ENCODE measurements at regions not wholly inside any gene's neighbourhood (a gene's known extent, or its start where the extent isn't known, plus 50 kb on each side); places are given as distances from the start of the nearest gene placed in this dataset.
"Not testable (repeated sequence)": the region's sequence is repeated elsewhere in the genome, so short reads cannot be mapped to it uniquely, and the experiment has no call there.

GRCh38 chr21:17386498-17386897, 126.3 kb upstream of the CXADR start:
- no peak for DNase-seq

GRCh38 chr21:17387030-17387617, 125.7 kb upstream of the CXADR start:
- peak; percentile 40 to 92 for DNase-seq

GRCh38 chr21:17388226-17388625, 124.6 kb upstream of the CXADR start:
- DNase-seq: peak; percentile 36 to 40

- DNase-seq: no peak
Observed at GRCh38 chr21:17389311-17389710, 123.5 kb upstream of the CXADR start.

- DNase-seq: no peak
Observed at GRCh38 chr21:17390569-17390968, 122.3 kb upstream of the CXADR start.

- DNase-seq: no peak
Observed at GRCh38 chr21:17391811-17392340, 121.0 kb upstream of the CXADR start.

GRCh38 chr21:17393413-17393812, 119.4 kb upstream of the CXADR start:
- DNase-seq: no peak

- no peak for DNase-seq
Observed at GRCh38 chr21:17396948-17397347, 115.9 kb upstream of the CXADR start.

- no peak for DNase-seq
Observed at GRCh38 chr21:17397703-17398102, 115.1 kb upstream of the CXADR start.

GRCh38 chr21:17398954-17399353, 113.9 kb upstream of the CXADR start:
- not testable (repeated sequence) for DNase-seq

GRCh38 chr21:17402937-17403336, 109.9 kb upstream of the CXADR start:
- DNase-seq: peak; percentile 31 to 69

- no peak for DNase-seq
Observed at GRCh38 chr21:17406202-17406601, 106.6 kb upstream of the CXADR start.

GRCh38 chr21:17414766-17415165, 98.1 kb upstream of the CXADR start:
- DNase-seq: no peak

GRCh38 chr21:17416139-17416538, 96.7 kb upstream of the CXADR start:
- no peak for DNase-seq

GRCh38 chr21:17422931-17423330, 89.9 kb upstream of the CXADR start:
- DNase-seq: no peak

- no peak for DNase-seq
Observed at GRCh38 chr21:17427157-17427556, 85.7 kb upstream of the CXADR start.

- DNase-seq: no peak
Observed at GRCh38 chr21:17427831-17428483, 84.9 kb upstream of the CXADR start.

GRCh38 chr21:17428484-17428869, 84.4 kb upstream of the CXADR start:
- no peak for DNase-seq

- no peak for DNase-seq
Observed at GRCh38 chr21:17428980-17429379, 83.9 kb upstream of the CXADR start.

GRCh38 chr21:17429936-17430335, 82.9 kb upstream of the CXADR start:
- DNase-seq: no peak

GRCh38 chr21:17432732-17433057, 80.1 kb upstream of the CXADR start:
- no peak for DNase-seq

- no peak for DNase-seq
Observed at GRCh38 chr21:17433730-17434129, 79.1 kb upstream of the CXADR start.

GRCh38 chr21:17435565-17436543, 77.0 kb upstream of the CXADR start:
- DNase-seq: no peak
